OCI-LY1 (cell line): ENCODE measurements at regions not wholly inside any gene's neighbourhood (a gene's known extent, or its start where the extent isn't known, plus 50 kb on each side); places are given as distances from the start of the nearest gene placed in this dataset.

ENCODE experiments used
- H2AFZ ChIP-seq: fragments of 200-600 bp; sonication (generic), shearing (Covaris generic); 2 replicates; pipeline ENCODE4 v1.6.0; 2014; ENCODE audit warnings: antibody characterized with exemption, mild to moderate bottlenecking, low read length
- H3F3A ChIP-seq: fragments of 200-600 bp; sonication (generic), shearing (Covaris generic); 2 replicates; pipeline ENCODE4 v1.6.0; 2014; ENCODE audit warnings: mild to moderate bottlenecking, antibody characterized with exemption, low read length, moderate library complexity; ENCODE audit not compliant: insufficient read depth
- H3K27ac ChIP-seq: fragments of 200-600 bp; sonication (generic); 2 replicates; pipeline ENCODE4 v1.5.1; 2014; ENCODE audit warnings: low read length, mixed run types, mild to moderate bottlenecking, low read depth; ENCODE audit not compliant: poor library complexity, severe bottlenecking
- H3K27me3 ChIP-seq: fragments of 200-600 bp; sonication (generic); 2 replicates; pipeline ENCODE4 v1.6.0; 2014; ENCODE audit warnings: antibody characterized with exemption, mild to moderate bottlenecking, low read length, moderate library complexity; ENCODE audit not compliant: insufficient read depth
- H3K36me3 ChIP-seq: fragments of 200-600 bp; sonication (generic); 2 replicates; pipeline ENCODE4 v1.6.1; 2014; ENCODE audit warnings: mild to moderate bottlenecking, antibody characterized with exemption, low read length, moderate library complexity, mixed read lengths; ENCODE audit not compliant: insufficient read depth
- H3K4me1 ChIP-seq: fragments of 200-600 bp; sonication (generic); 2 replicates; pipeline ENCODE4 v1.5.1; 2014; ENCODE audit warnings: mild to moderate bottlenecking, low read length, moderate library complexity; ENCODE audit not compliant: insufficient read depth, severe bottlenecking
- H3K4me2 ChIP-seq: fragments of 200-600 bp; sonication (generic), shearing (Covaris generic); 2 replicates; pipeline ENCODE4 v1.6.1; 2014; ENCODE audit warnings: low read length
- H3K4me3 ChIP-seq: fragments of 200-600 bp; sonication (generic); 2 replicates; pipeline ENCODE4 v1.5.1; 2014; ENCODE audit warnings: low read length, low read depth, mild to moderate bottlenecking, mixed read lengths; ENCODE audit not compliant: poor library complexity, severe bottlenecking
- H3K79me2 ChIP-seq: fragments of 200-600 bp; shearing (Covaris generic); 2 replicates; pipeline ENCODE4 v1.6.1; 2016; ENCODE audit warnings: mixed run types, low read length, mixed read lengths; ENCODE audit not compliant: insufficient read depth
- H3K9ac ChIP-seq: fragments of 200-600 bp; sonication (generic), shearing (Covaris generic); 2 replicates; pipeline ENCODE4 v1.6.1; 2014; ENCODE audit warnings: mild to moderate bottlenecking, low read length, mixed read lengths
- H3K9me2 ChIP-seq: fragments of 200-600 bp; sonication (generic), shearing (Covaris generic); 2 replicates; pipeline ENCODE4 v1.6.1; 2014; ENCODE audit warnings: low read depth, mild to moderate bottlenecking, low read length, mixed read lengths
- H3K9me3 ChIP-seq: fragments of 200-600 bp; shearing (Covaris generic); 2 replicates; pipeline ENCODE4 v1.6.1; 2014; ENCODE audit warnings: low read length, mixed read lengths
- H4K20me1 ChIP-seq: fragments of 200-600 bp; sonication (generic), shearing (Covaris generic); 2 replicates; pipeline ENCODE4 v1.6.0; 2016; ENCODE audit warnings: mild to moderate bottlenecking, low read length; ENCODE audit not compliant: insufficient read depth
- EZH2 ChIP-seq: fragments of 200-600 bp; sonication (generic), shearing (Covaris generic); IDR thresholded peaks from 2 replicates; pipeline ENCODE4 v1.8.0; 2017; ENCODE audit warnings: borderline replicate concordance, mixed run types, mild to moderate bottlenecking, antibody characterized with exemption, low read length, moderate library complexity, mixed read lengths
- TF ChIP-seq, protein P1 (sequence below): fragments of 200-600 bp; sonication (generic), shearing (Covaris generic); IDR thresholded peaks from 2 replicates; pipeline ENCODE4 v1.5.1; 2017; ENCODE audit warnings: mild to moderate bottlenecking, antibody characterized with exemption, low read length, moderate library complexity, mixed read lengths

DNA sequence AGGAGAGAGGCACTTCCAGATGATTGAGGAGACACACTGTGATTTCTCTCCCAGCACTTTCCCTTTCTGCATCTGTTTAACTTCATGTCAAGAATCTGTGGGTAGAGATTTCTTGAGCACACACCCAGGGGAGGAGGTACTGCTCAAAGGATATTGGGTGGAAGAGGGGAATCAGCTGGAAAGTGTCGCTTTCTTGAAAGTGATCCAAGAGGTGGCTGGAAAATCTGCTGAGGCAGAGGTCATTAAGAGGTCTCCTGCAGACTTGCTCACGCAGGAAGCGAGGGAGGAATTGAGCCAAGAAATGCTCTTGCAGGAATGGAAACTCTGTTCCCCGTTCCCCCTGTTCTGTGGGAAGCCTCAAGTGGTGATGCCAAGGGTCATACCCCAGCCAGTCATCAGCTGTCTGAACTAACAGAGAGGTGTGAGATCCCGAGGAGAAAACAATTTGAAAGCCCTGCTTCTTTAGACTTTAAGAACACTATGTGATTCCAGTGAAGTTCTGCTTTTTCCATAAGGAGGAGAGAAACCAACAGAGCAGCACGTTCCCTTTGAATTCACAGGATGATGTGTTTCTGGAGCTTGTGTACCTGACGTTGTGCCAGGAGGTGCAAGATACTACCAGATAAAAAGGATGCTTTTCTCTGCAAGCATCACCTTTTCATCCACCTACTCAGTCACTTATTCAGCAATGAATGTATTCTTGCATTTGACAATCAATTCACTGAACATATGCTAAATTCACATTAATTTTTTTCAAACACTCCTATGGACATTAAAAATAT lies 163.4 kb upstream of the GPR12 start:
- H3K9me3 ChIP-seq, result no peaks in the 10 kb centered on the region
- H3F3A ChIP-seq, result no peaks in the 10 kb centered on the region
- no peaks in the 10 kb centered on the region for H4K20me1 ChIP-seq
- no peak overlapping the region for H2AFZ ChIP-seq
- H3K9me2 ChIP-seq, result no peaks in the 10 kb centered on the region
- TF ChIP-seq, protein P1, sequence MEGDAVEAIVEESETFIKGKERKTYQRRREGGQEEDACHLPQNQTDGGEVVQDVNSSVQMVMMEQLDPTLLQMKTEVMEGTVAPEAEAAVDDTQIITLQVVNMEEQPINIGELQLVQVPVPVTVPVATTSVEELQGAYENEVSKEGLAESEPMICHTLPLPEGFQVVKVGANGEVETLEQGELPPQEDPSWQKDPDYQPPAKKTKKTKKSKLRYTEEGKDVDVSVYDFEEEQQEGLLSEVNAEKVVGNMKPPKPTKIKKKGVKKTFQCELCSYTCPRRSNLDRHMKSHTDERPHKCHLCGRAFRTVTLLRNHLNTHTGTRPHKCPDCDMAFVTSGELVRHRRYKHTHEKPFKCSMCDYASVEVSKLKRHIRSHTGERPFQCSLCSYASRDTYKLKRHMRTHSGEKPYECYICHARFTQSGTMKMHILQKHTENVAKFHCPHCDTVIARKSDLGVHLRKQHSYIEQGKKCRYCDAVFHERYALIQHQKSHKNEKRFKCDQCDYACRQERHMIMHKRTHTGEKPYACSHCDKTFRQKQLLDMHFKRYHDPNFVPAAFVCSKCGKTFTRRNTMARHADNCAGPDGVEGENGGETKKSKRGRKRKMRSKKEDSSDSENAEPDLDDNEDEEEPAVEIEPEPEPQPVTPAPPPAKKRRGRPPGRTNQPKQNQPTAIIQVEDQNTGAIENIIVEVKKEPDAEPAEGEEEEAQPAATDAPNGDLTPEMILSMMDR, result no peak
- TF ChIP-seq EZH2, result no peak
- H3K9ac ChIP-seq, result no peak overlapping the region
- H3K4me2 ChIP-seq, result no peak overlapping the region
- no peaks in the 10 kb centered on the region for H3K79me2 ChIP-seq
- H3K27me3 ChIP-seq, result peaks cover 11% of the 10 kb centered on the region; the same call in 1 of the 2 replicates
- no peaks in the 10 kb centered on the region for H3K4me1 ChIP-seq
- H3K4me3 ChIP-seq, result no peak overlapping the region
- H3K36me3 ChIP-seq, result no peaks in the 10 kb centered on the region
- no peak overlapping the region for H3K27ac ChIP-seq

GRCh38 chr13:26921918-26922317 lies 161.3 kb upstream of the GPR12 start:
- Histone ChIP-seq H3K27ac (no peak overlapping the region), H3K27me3 (peaks cover 11% of the 10 kb centered on the region; the same call in 1 of the 2 replicates), H3F3A (no peaks in the 10 kb centered on the region), H3K4me1 (no peaks in the 10 kb centered on the region), H2AFZ (no peak overlapping the region), H4K20me1 (no peaks in the 10 kb centered on the region), H3K9me2 (no peaks in the 10 kb centered on the region), H3K79me2 (no peaks in the 10 kb centered on the region), H3K36me3 (no peaks in the 10 kb centered on the region), H3K4me2 (no peak overlapping the region), H3K4me3 (no peak overlapping the region), H3K9ac (no peak overlapping the region), H3K9me3 (no peaks in the 10 kb centered on the region)
- TF ChIP-seq, protein P1, result no peak
- no peak for TF ChIP-seq EZH2

DNA sequence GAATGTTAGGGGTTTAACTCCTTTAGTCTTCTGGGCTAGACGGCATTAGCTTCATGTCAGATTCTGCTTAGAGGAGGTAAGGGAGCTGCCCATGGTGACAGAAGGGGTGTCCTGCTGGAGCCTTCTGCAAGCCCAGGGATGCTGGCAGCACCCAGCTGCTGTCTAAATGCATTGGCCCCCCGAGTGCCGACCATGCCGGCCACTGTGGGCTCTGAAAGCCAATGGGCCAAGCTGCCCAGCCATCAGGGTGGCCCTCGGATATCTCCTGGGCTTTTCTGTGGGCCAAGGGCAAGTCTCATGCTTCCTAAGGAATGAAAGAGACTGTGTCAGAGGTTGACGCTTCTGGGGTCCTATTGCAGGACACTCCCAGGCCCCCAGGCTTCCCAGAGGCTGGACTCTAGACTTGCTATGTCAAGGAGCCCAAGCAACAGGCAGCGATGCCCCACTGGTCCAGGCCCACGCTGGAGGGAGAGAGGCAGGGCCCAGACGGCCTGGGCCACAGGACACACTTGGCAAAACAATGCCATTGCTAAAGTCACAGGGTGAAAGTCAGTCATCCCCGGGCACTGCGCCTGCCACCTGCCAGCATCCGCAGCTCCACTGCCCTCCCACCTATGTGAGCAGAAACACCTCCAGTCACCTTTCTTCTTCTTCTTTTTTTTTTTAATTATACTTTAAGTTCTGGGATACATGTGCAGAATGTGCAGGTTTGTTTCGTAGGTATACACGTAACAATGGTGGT lies 160.2 kb upstream of the GPR12 start:
- H4K20me1 ChIP-seq, result no peaks in the 10 kb centered on the region
- no peaks in the 10 kb centered on the region for H3K36me3 ChIP-seq
- H3K27ac ChIP-seq, result no peak overlapping the region
- no peaks in the 10 kb centered on the region for H3K9me3 ChIP-seq
- TF ChIP-seq EZH2, result no peak
- TF ChIP-seq, protein P1, result no peak
- H3K9me2 ChIP-seq, result no peaks in the 10 kb centered on the region
- H3K9ac ChIP-seq, result no peak overlapping the region
- H2AFZ ChIP-seq, result no peak overlapping the region
- H3K4me3 ChIP-seq, result no peak overlapping the region
- H3K27me3 ChIP-seq, result peaks cover 11% of the 10 kb centered on the region; the same call in 1 of the 2 replicates
- H3K79me2 ChIP-seq, result no peaks in the 10 kb centered on the region
- no peak overlapping the region for H3K4me2 ChIP-seq
- H3F3A ChIP-seq, result no peaks in the 10 kb centered on the region
- H3K4me1 ChIP-seq, result no peaks in the 10 kb centered on the region
